Ovary (tissue), 3 donors: ENCODE measurements at regions not wholly inside any gene's neighbourhood (a gene's known extent, or its start where the extent isn't known, plus 50 kb on each side); places are given as distances from the start of the nearest gene placed in this dataset.

Experiments
- POLR2A ChIP-seq: fragments of 450-650 bp; IDR thresholded peaks from one replicate; pipeline ENCODE4 v1.6.1; 2017; ENCODE audit warnings: antibody characterized with exemption, mild to moderate bottlenecking, moderate library complexity
- TF ChIP-seq, protein P1 (sequence below), 3 donors: fragments of 450-650 bp in 2 of 3; fragments of 200-600 bp in 1 of 3; IDR thresholded peaks; one replicate each; pipeline versions ENCODE4 v1.5.1 to v1.8.0; 2016 to 2022; ENCODE audit warnings: antibody characterized with exemption in 3 of 3, mild to moderate bottlenecking in 1 of 3
- donor health status: DM: no; HTN: no; CAD: no.

DNA sequence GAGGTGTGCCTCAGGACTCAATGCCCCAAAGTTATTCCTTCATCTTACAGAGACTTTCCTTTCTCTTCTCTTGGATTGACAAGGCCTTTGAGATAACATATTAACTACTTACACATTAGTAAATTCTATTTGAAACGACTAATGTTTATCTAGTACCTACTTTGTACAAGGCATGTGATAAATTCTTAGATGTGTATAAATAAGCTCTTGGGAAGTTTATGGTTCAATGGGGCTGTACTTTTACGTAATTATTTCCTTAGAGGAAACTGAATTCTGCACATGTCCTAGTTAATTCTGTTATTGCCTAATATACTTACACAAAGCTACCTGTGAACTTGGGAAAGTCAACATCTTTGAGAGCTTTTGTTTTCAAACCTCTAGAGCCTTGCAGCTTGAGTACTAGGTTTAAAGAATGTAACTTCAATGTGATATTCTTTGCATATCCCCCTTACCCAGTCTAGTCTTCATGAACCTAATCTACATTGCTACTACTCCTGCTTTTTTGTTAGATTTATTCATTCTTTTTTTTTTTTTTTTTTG lies 58.5 kb upstream of the RAP2B start:
- TF ChIP-seq, protein P1, sequence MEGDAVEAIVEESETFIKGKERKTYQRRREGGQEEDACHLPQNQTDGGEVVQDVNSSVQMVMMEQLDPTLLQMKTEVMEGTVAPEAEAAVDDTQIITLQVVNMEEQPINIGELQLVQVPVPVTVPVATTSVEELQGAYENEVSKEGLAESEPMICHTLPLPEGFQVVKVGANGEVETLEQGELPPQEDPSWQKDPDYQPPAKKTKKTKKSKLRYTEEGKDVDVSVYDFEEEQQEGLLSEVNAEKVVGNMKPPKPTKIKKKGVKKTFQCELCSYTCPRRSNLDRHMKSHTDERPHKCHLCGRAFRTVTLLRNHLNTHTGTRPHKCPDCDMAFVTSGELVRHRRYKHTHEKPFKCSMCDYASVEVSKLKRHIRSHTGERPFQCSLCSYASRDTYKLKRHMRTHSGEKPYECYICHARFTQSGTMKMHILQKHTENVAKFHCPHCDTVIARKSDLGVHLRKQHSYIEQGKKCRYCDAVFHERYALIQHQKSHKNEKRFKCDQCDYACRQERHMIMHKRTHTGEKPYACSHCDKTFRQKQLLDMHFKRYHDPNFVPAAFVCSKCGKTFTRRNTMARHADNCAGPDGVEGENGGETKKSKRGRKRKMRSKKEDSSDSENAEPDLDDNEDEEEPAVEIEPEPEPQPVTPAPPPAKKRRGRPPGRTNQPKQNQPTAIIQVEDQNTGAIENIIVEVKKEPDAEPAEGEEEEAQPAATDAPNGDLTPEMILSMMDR (IDR thresholded peaks at IDR 0.05): no peak
- TF ChIP-seq POLR2A: no peak
